Activated naive CD4-positive, alpha-beta T cell treated with anti-CD3 and anti-CD28 coated beads for 36 hours (primary cell): ENCODE measurements at regions not wholly inside any gene's neighbourhood (a gene's known extent, or its start where the extent isn't known, plus 50 kb on each side); places are given as distances from the start of the nearest gene placed in this dataset.

Experiments used
- CTCF ChIA-PET: fragments of 350-600 bp; sonication (Branson Sonifier 250); formaldehyde crosslinking; loops from one replicate; lab custom pipeline; 2021; ENCODE audit warnings: antibody characterized with exemption; lab: Charles Lee
- DNase-seq: peaks from one replicate; pipeline ENCODE4 v3.0.0-alpha.2; 2020
- H3K27ac Mint-ChIP-seq: one replicate; pipeline ENCODE4 v1.8.0; 2021; ENCODE audit warnings: mild to moderate bottlenecking, mixed read lengths
- H3K27me3 Mint-ChIP-seq: one replicate; pipeline ENCODE4 v1.8.0; 2021; ENCODE audit warnings: low read depth, mixed read lengths
- H3K36me3 Mint-ChIP-seq: one replicate; pipeline ENCODE4 v1.8.0; 2021; ENCODE audit warnings: low read depth, mixed read lengths
- H3K4me1 Mint-ChIP-seq: one replicate; pipeline ENCODE4 v1.8.0; 2021; ENCODE audit warnings: low read depth, mixed read lengths
- H3K4me3 Mint-ChIP-seq: one replicate; pipeline ENCODE4 v1.8.0; 2021; ENCODE audit warnings: mild to moderate bottlenecking, moderate library complexity, mixed read lengths
- H3K9me3 Mint-ChIP-seq: one replicate; pipeline ENCODE4 v1.8.0; 2021; ENCODE audit warnings: mixed read lengths
- intact Hi-C: fragments of 100-400 bp; cut with micrococcal nuclease; formaldehyde crosslinking; loops from one replicate; pipeline ENCODE4 v1.15.1; 2023

- intact Hi-C loops = no loop called here
- no peak for DNase-seq
- H3K4me3 Mint-ChIP-seq = no peak overlapping the region
- CTCF ChIA-PET = interaction anchor here (0.7 to 1.0 kb wide), 2 partner anchors 84 to 675 kb away, joined by 3 to 10 read pairs; no protein-coding TSS in a partner anchor
- no peak overlapping the region for H3K27ac Mint-ChIP-seq
- H3K9me3 Mint-ChIP-seq = no peaks in the 10 kb centered on the region
- H3K27me3 Mint-ChIP-seq = peaks cover 8% of the 10 kb centered on the region
- no peaks in the 10 kb centered on the region for H3K36me3 Mint-ChIP-seq
- H3K4me1 Mint-ChIP-seq = no peaks in the 10 kb centered on the region
Observed at GRCh38 chr20:34185766-34186620, 55.2 kb upstream of the ASIP start.

- no peaks in the 10 kb centered on the region for H3K4me1 Mint-ChIP-seq
- H3K36me3 Mint-ChIP-seq = no peaks in the 10 kb centered on the region
- peaks cover 5% of the 10 kb centered on the region for H3K27me3 Mint-ChIP-seq
- H3K27ac Mint-ChIP-seq = no peak overlapping the region
- DNase-seq = no peak
- CTCF ChIA-PET = interaction anchor here (0.5 to 1.6 kb wide), 6 partner anchors 11 to 350 kb away, joined by 3 to 10 read pairs (median 4); partner anchors contain the start of gene ASIP
- no peak overlapping the region for H3K4me3 Mint-ChIP-seq
- no peaks in the 10 kb centered on the region for H3K9me3 Mint-ChIP-seq
- intact Hi-C loops = loop anchor here (2.0 to 10.0 kb wide), 3 partner anchors 75 to 333 kb away; no protein-coding TSS in a partner anchor
Observed at GRCh38 chr20:34189572-34190163, 51.6 kb upstream of the ASIP start.

GRCh38 chr20:34190262-34190661 lies 51.0 kb upstream of the ASIP start:
- intact Hi-C loops = loop anchor here (2.0 to 10.0 kb wide), 3 partner anchors 75 to 333 kb away; no protein-coding TSS in a partner anchor
- H3K27me3 Mint-ChIP-seq = peaks cover 3% of the 10 kb centered on the region
- no peaks in the 10 kb centered on the region for H3K4me1 Mint-ChIP-seq

GRCh38 chr20:34190679-34191090 lies 50.5 kb upstream of the ASIP start:
- peaks cover 3% of the 10 kb centered on the region for H3K27me3 Mint-ChIP-seq
- CTCF ChIA-PET = interaction anchor here (0.6 to 1.6 kb wide), 21 partner anchors 9 to 579 kb away, joined by 3 to 10 read pairs (median 4); partner anchors contain the start of gene ASIP
- peak; percentile 71 for DNase-seq
- no peaks in the 10 kb centered on the region for H3K36me3 Mint-ChIP-seq
- no peak overlapping the region for H3K4me3 Mint-ChIP-seq
- intact Hi-C loops = loop anchor here (2.0 to 10.0 kb wide), 3 partner anchors 74 to 332 kb away; no protein-coding TSS in a partner anchor
- H3K4me1 Mint-ChIP-seq = no peaks in the 10 kb centered on the region
- H3K27ac Mint-ChIP-seq = no peak overlapping the region
- H3K9me3 Mint-ChIP-seq = no peaks in the 10 kb centered on the region

More at GRCh38 chr20:34190262-34190661, 51.0 kb upstream of the ASIP start:
- Mint-ChIP-seq H3K36me3 (no peaks in the 10 kb centered on the region), H3K9me3 (no peaks in the 10 kb centered on the region), H3K4me3 (no peak overlapping the region), H3K27ac (no peak overlapping the region)
- CTCF ChIA-PET = interaction anchor here (0.5 to 1.6 kb wide), 20 partner anchors 8 to 580 kb away, joined by 3 to 10 read pairs (median 4); partner anchors contain the start of gene ASIP
- DNase-seq = no peak
